Activated T-helper 1 cell treated with anti-CD3 and anti-CD28 coated beads, Interleukin-12 subunit alpha, Interleukin-12 subunit beta, Interleukin-2, Interleukin-4 antibody, amounts not matched to agents 30 ng/mL and 10 ng/mL and 1 ng/mL, durations not matched to agents 14 hours and 24 hours and 36 hours (primary cell): ENCODE measurements at regions not wholly inside any gene's neighbourhood (a gene's known extent, or its start where the extent isn't known, plus 50 kb on each side); places are given as distances from the start of the nearest gene placed in this dataset.
A peak's percentile ranks its signal among the peaks of the same experiment; 100 is the strongest.
"Not testable (repeated sequence)": the region's sequence is repeated elsewhere in the genome, so short reads cannot be mapped to it uniquely, and the experiment has no call there.

ENCODE experiments used
- DNase-seq: peaks from one replicate; pipeline ENCODE4 v3.0.0; 2021; ENCODE audit warnings: low spot score
- H3K27ac Mint-ChIP-seq: one replicate; pipeline ENCODE4 v1.8.0; 2021; ENCODE audit warnings: mild to moderate bottlenecking, mixed read lengths
- H3K27me3 Mint-ChIP-seq: one replicate; pipeline ENCODE4 v1.8.0; 2022; ENCODE audit warnings: mild to moderate bottlenecking, moderate library complexity, mixed read lengths; ENCODE audit not compliant: insufficient read depth
- H3K36me3 Mint-ChIP-seq: one replicate; pipeline ENCODE4 v1.8.0; 2021; ENCODE audit warnings: low read depth, mixed read lengths
- H3K4me1 Mint-ChIP-seq: one replicate; pipeline ENCODE4 v1.8.0; 2021; ENCODE audit warnings: low read depth, mixed read lengths
- H3K4me3 Mint-ChIP-seq: one replicate; pipeline ENCODE4 v1.8.0; 2021; ENCODE audit warnings: mild to moderate bottlenecking, moderate library complexity, mixed read lengths
- H3K9me3 Mint-ChIP-seq: one replicate; pipeline ENCODE4 v1.8.0; 2021; ENCODE audit warnings: mixed read lengths
- intact Hi-C: fragments of 100-400 bp; cut with micrococcal nuclease; formaldehyde crosslinking; loops from one replicate; pipeline ENCODE4 v1.15.1; 2024

DNA sequence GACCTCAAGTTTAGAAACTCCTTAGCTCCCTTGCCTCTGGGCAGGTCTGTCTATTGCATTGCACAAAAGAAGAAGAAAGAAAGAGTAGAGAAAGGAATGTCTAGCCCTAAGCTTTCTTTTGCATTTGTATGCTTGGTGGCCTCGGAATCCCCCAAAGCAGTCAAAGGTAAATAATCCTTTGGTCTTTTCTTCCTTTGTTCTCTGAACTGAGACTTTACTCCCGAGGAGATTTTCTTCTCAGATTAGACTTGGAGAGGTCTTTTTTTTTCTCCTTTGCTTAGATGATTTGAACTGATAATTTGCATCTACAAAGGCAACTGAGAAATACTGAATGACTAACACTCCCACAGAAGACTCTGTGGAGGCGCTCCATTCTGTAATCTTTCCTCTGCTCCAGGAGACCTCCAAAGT, 93.2 kb downstream of the AKR1D1 start:
- intact Hi-C loops: loop anchor here (10.0 kb wide), 1 partner anchor 265 kb away; no protein-coding TSS in a partner anchor
- Mint-ChIP-seq H3K4me3 (no peak overlapping the region), H3K36me3 (peaks cover 5% of the 10 kb centered on the region), H3K27ac (no peak overlapping the region), H3K27me3 (peaks cover 29% of the 10 kb centered on the region), H3K9me3 (peaks cover 15% of the 10 kb centered on the region), H3K4me1 (peaks cover 25% of the 10 kb centered on the region)
- DNase-seq: no peak

DNA sequence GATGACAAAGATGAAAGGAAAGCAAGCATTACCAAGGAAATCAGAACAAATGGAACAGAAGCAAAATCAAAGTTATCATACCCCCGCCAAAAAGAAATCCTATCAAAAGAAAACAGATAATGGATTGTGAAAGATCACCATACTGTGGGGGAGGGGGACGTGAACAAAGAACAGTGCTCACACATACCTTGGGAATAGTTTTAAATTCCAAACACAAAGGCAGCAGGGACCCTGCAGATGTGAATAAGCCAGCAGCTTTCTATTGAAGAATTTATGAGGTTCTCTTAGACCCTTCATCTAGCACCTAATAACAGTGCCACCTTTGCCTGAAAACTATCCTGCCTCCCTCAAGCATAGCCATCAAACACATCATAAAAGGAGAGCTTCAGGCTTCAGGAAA, 94.0 kb downstream of the AKR1D1 start:
- peaks cover 25% of the 10 kb centered on the region for H3K4me1 Mint-ChIP-seq
- intact Hi-C loops: no loop called here
- H3K27ac Mint-ChIP-seq: no peak overlapping the region
- DNase-seq: no peak
- peaks cover 31% of the 10 kb centered on the region for H3K27me3 Mint-ChIP-seq
- peaks cover 9% of the 10 kb centered on the region for H3K9me3 Mint-ChIP-seq
- H3K36me3 Mint-ChIP-seq: no peaks in the 10 kb centered on the region
- H3K4me3 Mint-ChIP-seq: no peak overlapping the region

DNA sequence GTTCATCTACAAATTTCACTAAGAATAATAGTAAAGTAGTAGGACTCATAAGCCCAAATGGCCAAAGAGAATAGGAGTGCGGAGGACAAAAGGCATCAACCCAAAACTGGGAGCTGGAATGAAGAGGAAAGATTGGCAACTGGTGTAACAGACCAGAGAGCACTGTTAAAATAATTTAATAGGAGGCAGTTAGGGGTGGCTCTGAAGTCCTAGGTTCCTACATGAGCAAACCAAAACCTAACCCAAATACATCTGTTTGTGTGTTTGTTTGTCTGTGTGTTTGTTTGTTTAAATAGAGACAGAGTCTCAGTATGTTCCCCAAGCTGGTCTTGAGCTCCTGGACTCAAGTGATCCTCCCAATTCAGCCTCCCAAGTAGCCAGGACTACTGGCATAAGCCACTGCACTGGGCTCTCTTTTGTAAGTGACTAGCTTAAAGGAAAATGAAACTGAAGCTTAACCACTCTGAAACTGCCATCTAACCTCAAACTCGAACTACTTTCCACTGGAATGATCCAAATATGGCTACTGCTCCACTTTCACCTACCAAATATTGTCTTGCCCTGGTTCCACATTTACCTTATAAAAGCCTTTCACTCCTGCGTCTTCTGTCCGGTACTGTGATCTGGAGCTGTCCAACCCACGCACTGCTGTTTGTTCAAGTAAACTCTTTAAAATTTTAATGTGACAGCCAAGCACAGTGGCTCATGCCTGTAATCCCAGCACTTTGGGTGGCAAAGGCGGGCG, 94.9 kb downstream of the AKR1D1 start:
- Mint-ChIP-seq H3K9me3 (peaks cover 9% of the 10 kb centered on the region), H3K27ac (no peak overlapping the region), H3K36me3 (no peaks in the 10 kb centered on the region), H3K4me1 (peaks cover 25% of the 10 kb centered on the region), H3K4me3 (no peak overlapping the region), H3K27me3 (peaks cover 31% of the 10 kb centered on the region)
- intact Hi-C loops: no loop called here
- DNase-seq: peak; percentile 4

DNA sequence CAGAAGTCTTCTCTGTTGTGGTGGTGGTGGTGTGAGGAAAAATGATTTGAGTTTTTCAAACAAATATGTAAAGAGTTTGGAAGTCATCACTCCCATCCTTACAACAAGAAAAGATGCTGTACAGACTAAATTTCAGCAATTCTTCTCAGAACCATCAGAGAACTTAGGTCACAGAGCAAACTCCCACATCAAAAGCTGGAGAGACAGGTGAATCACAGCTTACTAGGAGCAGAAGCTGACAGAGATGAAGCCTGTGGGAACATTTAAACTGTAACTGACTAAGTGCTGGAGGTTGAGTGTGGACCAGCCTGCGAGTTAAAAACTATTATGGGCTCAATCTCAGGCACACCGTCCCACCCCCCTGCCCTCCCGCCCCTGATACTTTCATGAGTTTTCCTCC, 97.3 kb downstream of the AKR1D1 start:
- H3K27ac Mint-ChIP-seq: no peak overlapping the region
- no peaks in the 10 kb centered on the region for H3K36me3 Mint-ChIP-seq
- H3K4me1 Mint-ChIP-seq: peaks cover 25% of the 10 kb centered on the region
- peaks cover 9% of the 10 kb centered on the region for H3K9me3 Mint-ChIP-seq
- no peak overlapping the region for H3K4me3 Mint-ChIP-seq
- no peak for DNase-seq
- H3K27me3 Mint-ChIP-seq: peaks cover 30% of the 10 kb centered on the region
- intact Hi-C loops: no loop called here

DNA sequence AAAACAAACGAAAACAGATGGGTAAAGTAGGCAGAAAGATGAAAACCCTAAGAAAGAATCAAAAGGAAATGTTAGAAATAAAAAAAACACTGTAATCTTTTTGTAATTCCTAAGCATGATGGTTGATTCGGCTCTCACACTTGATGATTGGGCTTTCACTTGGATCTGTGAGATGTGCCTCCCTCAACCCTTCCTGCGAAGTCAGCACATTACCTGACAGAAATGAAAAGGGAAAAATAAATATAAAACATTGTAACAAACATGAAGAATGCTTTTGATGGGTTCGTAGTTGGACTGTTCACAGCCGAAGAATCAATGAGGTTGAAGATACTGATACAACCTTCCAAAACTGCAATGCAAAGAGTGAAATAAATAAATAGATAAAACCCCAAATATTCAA, 99.8 kb downstream of the AKR1D1 start:
- peaks cover 9% of the 10 kb centered on the region for H3K9me3 Mint-ChIP-seq

DNA sequence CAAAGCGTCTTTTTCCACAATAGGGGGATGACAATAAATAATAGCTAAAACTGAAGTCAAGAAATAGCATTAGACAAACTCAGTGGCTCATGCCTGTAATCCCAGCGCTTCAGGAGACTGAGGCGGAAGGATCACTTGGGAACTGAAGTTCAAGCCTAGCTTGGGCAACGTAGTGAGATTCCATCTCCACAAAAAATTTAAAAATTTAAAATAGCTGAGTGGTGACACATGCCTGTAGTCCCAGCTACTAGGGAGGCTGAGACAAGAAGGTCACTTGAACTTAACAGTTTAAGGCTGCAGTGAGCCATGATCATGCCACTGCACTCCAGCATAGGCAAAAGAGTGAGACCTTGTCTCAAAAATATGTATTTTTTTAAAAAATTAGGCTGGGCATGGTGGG, 107.9 kb downstream of the AKR1D1 start:
- H3K36me3 Mint-ChIP-seq: no peaks in the 10 kb centered on the region

More for the DNA sequence above, 99.8 kb downstream of the AKR1D1 start:
- no peak for DNase-seq
- Mint-ChIP-seq H3K27ac (no peak overlapping the region), H3K27me3 (peaks cover 22% of the 10 kb centered on the region), H3K36me3 (no peaks in the 10 kb centered on the region), H3K4me1 (peaks cover 5% of the 10 kb centered on the region), H3K4me3 (no peak overlapping the region)
- intact Hi-C loops: no loop called here

DNA sequence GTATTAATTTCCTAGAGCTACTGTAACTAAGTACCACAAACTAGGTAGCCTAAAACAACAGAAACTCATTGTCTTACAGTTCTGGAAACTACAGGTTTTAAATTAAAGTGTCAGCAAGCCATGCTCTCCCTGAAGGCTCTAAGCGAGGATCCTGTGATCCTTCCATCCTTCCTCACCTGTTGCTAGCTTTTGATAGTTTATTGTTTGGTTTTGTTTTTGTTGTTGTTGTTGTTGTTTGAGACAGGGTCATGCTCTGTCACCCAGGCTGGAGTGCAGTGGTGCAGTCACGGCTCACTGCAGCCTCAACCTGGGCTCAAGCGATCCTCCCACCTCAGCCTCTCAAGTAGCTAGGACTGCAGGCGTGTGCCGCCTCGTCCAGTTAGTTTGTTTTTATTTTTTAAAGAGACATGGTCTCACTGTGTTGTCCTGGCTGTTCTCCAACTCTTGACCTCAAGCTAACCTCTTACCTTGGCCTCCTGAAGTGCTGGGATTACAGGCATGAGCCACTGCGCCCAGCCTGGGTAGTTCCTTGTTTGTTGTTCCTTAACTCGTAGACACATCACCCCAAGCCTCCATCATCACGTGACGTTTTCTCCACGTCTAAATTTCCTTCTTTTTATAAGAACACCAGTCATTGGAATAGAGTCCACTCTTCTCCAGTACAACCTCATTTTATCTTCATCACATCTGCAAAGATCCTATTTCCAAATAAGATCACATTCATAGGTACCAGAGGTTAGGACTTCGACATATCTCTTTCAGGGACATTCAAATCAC, 109.1 kb downstream of the AKR1D1 start:
- intact Hi-C loops: no loop called here
- Mint-ChIP-seq H3K27ac (no peak overlapping the region), H3K4me1 (no peaks in the 10 kb centered on the region), H3K27me3 (peaks cover 2% of the 10 kb centered on the region), H3K36me3 (no peaks in the 10 kb centered on the region), H3K4me3 (no peak overlapping the region), H3K9me3 (peaks cover 7% of the 10 kb centered on the region)
- DNase-seq: no peak

More for the DNA sequence above, 107.9 kb downstream of the AKR1D1 start:
- intact Hi-C loops: no loop called here
- Mint-ChIP-seq H3K4me3 (no peak overlapping the region), H3K27ac (no peak overlapping the region), H3K27me3 (peaks cover 2% of the 10 kb centered on the region), H3K9me3 (peaks cover 7% of the 10 kb centered on the region), H3K4me1 (no peaks in the 10 kb centered on the region)
- no peak for DNase-seq

DNA sequence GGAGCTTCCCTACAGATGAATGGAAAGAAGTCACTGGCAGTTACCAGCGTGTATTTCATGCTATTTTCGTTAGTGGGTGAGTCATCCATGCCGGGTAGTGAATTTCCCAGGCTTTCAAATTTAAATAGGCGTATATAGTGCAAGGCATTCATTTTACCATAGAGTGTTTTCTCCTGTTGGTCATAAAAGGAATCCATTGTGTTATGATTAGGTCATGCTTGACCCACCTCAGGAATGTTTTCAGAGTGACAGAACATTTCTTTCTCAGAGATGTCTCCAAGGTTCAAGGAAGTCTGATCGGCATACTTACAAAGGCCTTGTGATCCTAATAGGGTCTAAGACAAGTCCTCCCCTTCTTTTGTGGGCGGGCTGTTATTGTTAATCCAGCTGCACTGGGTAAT, 110.7 kb downstream of the AKR1D1 start:
- intact Hi-C loops: no loop called here
- no peak overlapping the region for H3K4me3 Mint-ChIP-seq
- DNase-seq: no peak
- no peaks in the 10 kb centered on the region for H3K36me3 Mint-ChIP-seq
- no peaks in the 10 kb centered on the region for H3K27me3 Mint-ChIP-seq
- no peaks in the 10 kb centered on the region for H3K4me1 Mint-ChIP-seq
- no peak overlapping the region for H3K27ac Mint-ChIP-seq
- peaks cover 7% of the 10 kb centered on the region for H3K9me3 Mint-ChIP-seq

DNA sequence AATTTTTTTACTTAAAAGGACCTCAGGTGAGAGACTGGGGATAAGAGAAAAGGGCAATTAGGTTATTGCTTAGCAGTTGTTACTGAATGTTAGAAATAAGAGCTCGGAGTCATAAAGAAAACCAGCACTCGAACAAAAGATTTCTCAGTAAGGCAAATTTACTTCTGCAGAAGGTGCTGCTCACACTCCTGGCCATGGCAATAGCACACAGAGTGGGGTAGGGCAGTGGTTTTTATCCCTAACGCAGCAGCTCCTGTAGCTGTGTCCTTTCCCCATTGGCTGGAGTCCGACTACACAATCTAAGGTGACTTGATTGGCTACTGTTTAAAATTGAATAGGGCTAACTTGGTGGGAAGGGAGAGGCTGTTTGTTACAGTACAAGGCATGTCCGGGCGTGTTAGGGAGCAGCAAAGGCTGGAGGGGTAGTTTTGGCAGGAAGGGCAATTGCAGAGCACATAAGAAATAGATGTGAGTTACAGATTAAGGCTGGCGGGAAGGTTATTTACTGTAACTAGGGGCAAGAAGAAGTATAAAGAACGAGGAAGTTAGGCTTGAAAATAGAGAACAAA, 112.1 kb downstream of the AKR1D1 start:
- H3K27ac Mint-ChIP-seq: no peak overlapping the region
- no peak overlapping the region for H3K4me3 Mint-ChIP-seq
- no peaks in the 10 kb centered on the region for H3K27me3 Mint-ChIP-seq
- intact Hi-C loops: no loop called here
- H3K36me3 Mint-ChIP-seq: no peaks in the 10 kb centered on the region
- H3K9me3 Mint-ChIP-seq: peaks cover 7% of the 10 kb centered on the region
- no peaks in the 10 kb centered on the region for H3K4me1 Mint-ChIP-seq
- no peak for DNase-seq

DNA sequence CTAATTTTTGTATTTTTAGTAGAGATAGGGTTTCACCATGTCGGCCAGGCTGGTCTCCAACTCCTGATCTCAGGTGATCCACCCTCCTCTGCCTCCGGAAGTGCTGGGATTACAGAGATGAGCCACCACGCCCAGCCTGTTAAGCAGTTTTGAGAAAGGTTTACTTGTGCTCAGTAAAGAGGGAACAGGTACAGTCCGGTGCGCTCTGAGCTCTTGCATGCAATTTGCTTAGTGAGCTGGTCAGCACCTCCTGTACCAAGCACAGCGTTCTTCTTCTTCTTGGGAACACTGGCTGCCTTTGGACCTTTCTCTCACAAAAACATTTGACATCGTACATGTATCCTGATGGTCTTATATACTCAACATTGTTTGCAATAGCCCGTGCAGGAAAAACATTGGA, 118.3 kb downstream of the AKR1D1 start:
- Mint-ChIP-seq H3K4me3 (no peak overlapping the region), H3K9me3 (no peaks in the 10 kb centered on the region), H3K36me3 (no peaks in the 10 kb centered on the region), H3K27me3 (peaks cover 2% of the 10 kb centered on the region), H3K27ac (no peak overlapping the region), H3K4me1 (no peaks in the 10 kb centered on the region)
- no peak for DNase-seq
- intact Hi-C loops: no loop called here

DNA sequence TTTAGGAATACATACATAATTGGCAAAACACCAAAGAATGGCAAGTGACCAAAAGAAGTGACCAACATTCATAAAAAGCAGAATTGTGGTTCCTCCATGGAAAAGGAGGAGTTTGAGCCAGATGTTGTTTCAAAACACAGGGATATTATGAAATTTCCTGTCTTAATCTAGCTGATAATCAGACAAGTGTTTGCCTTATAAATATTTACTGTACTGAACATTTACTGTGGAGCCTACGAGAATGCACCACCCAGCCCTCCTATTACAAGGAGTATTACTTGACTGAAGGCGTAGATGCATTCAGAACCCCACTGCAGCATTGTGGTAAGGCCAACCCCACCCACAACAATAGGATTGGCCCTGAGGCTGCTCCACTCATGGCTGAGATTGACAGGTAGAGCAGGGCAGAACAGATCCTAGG, 118.9 kb downstream of the AKR1D1 start:
- Mint-ChIP-seq H3K4me1 (no peaks in the 10 kb centered on the region), H3K27me3 (peaks cover 2% of the 10 kb centered on the region), H3K36me3 (no peaks in the 10 kb centered on the region), H3K4me3 (no peak overlapping the region), H3K27ac (no peak overlapping the region), H3K9me3 (no peaks in the 10 kb centered on the region)
- DNase-seq: no peak
- intact Hi-C loops: no loop called here

DNA sequence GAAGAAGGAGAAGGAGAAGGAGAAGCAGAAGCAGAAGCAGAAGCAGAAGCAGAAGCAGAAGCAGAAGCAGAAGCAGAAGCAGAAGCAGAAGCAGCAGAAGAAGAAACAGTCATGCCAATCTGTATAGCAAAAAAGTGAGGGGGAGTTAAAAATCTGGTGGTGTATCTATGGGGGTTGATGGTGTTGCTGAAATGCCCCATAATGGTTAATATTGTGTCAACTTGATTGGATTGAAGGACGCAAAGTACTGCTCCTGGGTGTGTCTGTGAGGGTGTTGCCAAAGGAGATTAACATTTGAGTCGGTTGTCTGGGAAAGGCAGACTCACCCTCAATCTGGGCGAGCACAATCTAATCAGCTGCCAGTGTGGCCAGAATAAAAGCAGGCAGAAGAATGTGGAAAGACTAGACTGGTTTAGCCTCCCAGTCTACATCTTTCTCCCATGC, 120.3 kb downstream of the AKR1D1 start:
- H3K4me1 Mint-ChIP-seq, DNase-seq, intact Hi-C loops, H3K36me3 Mint-ChIP-seq, H3K27me3 Mint-ChIP-seq, H3K9me3 Mint-ChIP-seq, H3K27ac Mint-ChIP-seq, H3K4me3 Mint-ChIP-seq: not testable (repeated sequence)
